Loucy (cell line): ENCODE measurements at regions not wholly inside any gene's neighbourhood (a gene's known extent, or its start where the extent isn't known, plus 50 kb on each side); places are given as distances from the start of the nearest gene placed in this dataset.

ENCODE experiments used
- H2AFZ ChIP-seq: fragments of 200-600 bp; sonication (generic); 2 replicates; pipeline ENCODE4 v1.6.0; 2016; ENCODE audit warnings: antibody characterized with exemption, mild to moderate bottlenecking, low read length, moderate library complexity
- H3F3A ChIP-seq: fragments of 200-600 bp; 2 replicates; pipeline ENCODE4 v1.6.0; 2016; ENCODE audit warnings: antibody characterized with exemption, low read depth, mild to moderate bottlenecking
- H3K27me3 ChIP-seq: fragments of 200-600 bp; sonication (generic); 2 replicates; pipeline ENCODE4 v1.6.1; 2014; ENCODE audit warnings: low read length, mild to moderate bottlenecking; ENCODE audit not compliant: insufficient read depth, poor library complexity, severe bottlenecking
- H3K36me3 ChIP-seq: fragments of 200-600 bp; sonication (generic); 2 replicates; pipeline ENCODE4 v1.6.1; 2016; ENCODE audit warnings: low read length; ENCODE audit not compliant: insufficient read depth
- H3K4me1 ChIP-seq: fragments of 200-600 bp; sonication (generic); 2 replicates; pipeline ENCODE4 v1.5.1; 2014; ENCODE audit warnings: low read length, mild to moderate bottlenecking; ENCODE audit not compliant: insufficient read depth, poor library complexity, severe bottlenecking
- H3K4me2 ChIP-seq: fragments of 200-600 bp; sonication (generic); 2 replicates; pipeline ENCODE4 v1.6.0; 2014; ENCODE audit warnings: antibody characterized with exemption, low read length, low read depth, mild to moderate bottlenecking; ENCODE audit not compliant: poor library complexity, severe bottlenecking
- H3K4me3 ChIP-seq: fragments of 200-600 bp; sonication (generic); 2 replicates; pipeline ENCODE4 v1.5.1; 2014; ENCODE audit warnings: low read length, mild to moderate bottlenecking, mixed read lengths; ENCODE audit not compliant: poor library complexity, severe bottlenecking
- H3K79me2 ChIP-seq: fragments of 200-600 bp; sonication (generic); 2 replicates; pipeline ENCODE4 v1.6.1; 2014; ENCODE audit warnings: low read length; ENCODE audit not compliant: insufficient read depth
- H3K9ac ChIP-seq: fragments of 200-600 bp; sonication (generic); 2 replicates; pipeline ENCODE4 v1.6.0; 2014; ENCODE audit warnings: mild to moderate bottlenecking, low read depth, low read length, moderate library complexity; ENCODE audit not compliant: poor library complexity, severe bottlenecking
- H3K9me2 ChIP-seq: fragments of 200-600 bp; sonication (generic); replicated peaks from 2 replicates; pipeline ENCODE4 v1.6.1; 2016; ENCODE audit warnings: low read depth, low read length, mixed read lengths
- H3K9me3 ChIP-seq: fragments of 200-600 bp; sonication (generic); 2 replicates; pipeline ENCODE4 v1.6.1; 2014; ENCODE audit warnings: mild to moderate bottlenecking, antibody characterized with exemption, low read length, low read depth; ENCODE audit not compliant: insufficient read depth
- H4K20me1 ChIP-seq: fragments of 200-600 bp; sonication (generic); 2 replicates; pipeline ENCODE4 v1.6.0; 2014; ENCODE audit warnings: antibody characterized with exemption, low read length, mild to moderate bottlenecking; ENCODE audit not compliant: insufficient read depth, poor library complexity, severe bottlenecking
- CTCF ChIP-seq: fragments of 200-600 bp; sonication (generic); conservative IDR thresholded peaks from 2 replicates; pipeline ENCODE4 v1.5.1; 2014; ENCODE audit warnings: mild to moderate bottlenecking, antibody characterized with exemption, low read length
- EZH2phosphoT487 ChIP-seq: fragments of 200-600 bp; IDR thresholded peaks from 2 replicates; pipeline ENCODE4 v1.6.1; 2018; ENCODE audit warnings: antibody characterized with exemption, mild to moderate bottlenecking, moderate library complexity, borderline replicate concordance

- peak overlapping the region; percentile 87; the same call in 1 of the 2 replicates for H2AFZ ChIP-seq
- TF ChIP-seq EZH2phosphoT487 (no peak), CTCF (no peak)
- no peak overlapping the region for H3K4me3 ChIP-seq
- H3K4me2 ChIP-seq: peak overlapping the region; percentile 73
- H3K79me2 ChIP-seq: no peaks in the 10 kb centered on the region
- peaks cover 17% of the 10 kb centered on the region for H3K4me1 ChIP-seq
- no peaks in the 10 kb centered on the region for H3K9me3 ChIP-seq
- H3K36me3 ChIP-seq: no peaks in the 10 kb centered on the region
- H3K27me3 ChIP-seq: no peaks in the 10 kb centered on the region
- H4K20me1 ChIP-seq: no peaks in the 10 kb centered on the region
- H3K9ac ChIP-seq: no peak overlapping the region
- H3F3A ChIP-seq: no peaks in the 10 kb centered on the region
- no peaks in the 10 kb centered on the region for H3K9me2 ChIP-seq
Measured at GRCh38 chr13:50153876-50154275, 138.6 kb downstream of the KCNRG start.

- Histone ChIP-seq H3F3A (no peaks in the 10 kb centered on the region), H4K20me1 (no peaks in the 10 kb centered on the region), H3K4me2 (no peak overlapping the region), H3K36me3 (no peaks in the 10 kb centered on the region), H2AFZ (no peak overlapping the region), H3K27me3 (no peaks in the 10 kb centered on the region), H3K9me2 (no peaks in the 10 kb centered on the region), H3K79me2 (no peaks in the 10 kb centered on the region), H3K9ac (no peak overlapping the region), H3K4me3 (no peak overlapping the region), H3K4me1 (peaks cover 17% of the 10 kb centered on the region), H3K9me3 (no peaks in the 10 kb centered on the region)
- TF ChIP-seq EZH2phosphoT487 (no peak), CTCF (no peak)
Measured at GRCh38 chr13:50154697-50155096, 139.5 kb downstream of the KCNRG start.

- no peak overlapping the region for H3K4me3 ChIP-seq
- H3K9me2 ChIP-seq: no peaks in the 10 kb centered on the region
- no peaks in the 10 kb centered on the region for H3K9me3 ChIP-seq
- H3K27me3 ChIP-seq: no peaks in the 10 kb centered on the region
- no peaks in the 10 kb centered on the region for H3F3A ChIP-seq
- no peak overlapping the region for H3K9ac ChIP-seq
- H3K79me2 ChIP-seq: no peaks in the 10 kb centered on the region
- H3K4me2 ChIP-seq: no peak overlapping the region
- H2AFZ ChIP-seq: no peak overlapping the region
- TF ChIP-seq EZH2phosphoT487: no peak
- TF ChIP-seq CTCF: no peak
- H4K20me1 ChIP-seq: no peaks in the 10 kb centered on the region
- H3K4me1 ChIP-seq: peaks cover 17% of the 10 kb centered on the region
- H3K36me3 ChIP-seq: no peaks in the 10 kb centered on the region
Measured at GRCh38 chr13:50156140-50156539, 140.9 kb downstream of the KCNRG start.
